AG20443 (cell line): ENCODE measurements at regions not wholly inside any gene's neighbourhood (a gene's known extent, or its start where the extent isn't known, plus 50 kb on each side); places are given as distances from the start of the nearest gene placed in this dataset.
"Not testable (repeated sequence)": the region's sequence is repeated elsewhere in the genome, so short reads cannot be mapped to it uniquely, and the experiment has no call there.

Source experiments
- DNase-seq: peaks from one replicate; pipeline ENCODE4 v3.0.0; 2012; ENCODE audit warnings: low spot score, mixed read lengths

GRCh38 chr6:130672153-130672552 lies 155.1 kb upstream of the SMLR1 start:
- no peak for DNase-seq

DNA sequence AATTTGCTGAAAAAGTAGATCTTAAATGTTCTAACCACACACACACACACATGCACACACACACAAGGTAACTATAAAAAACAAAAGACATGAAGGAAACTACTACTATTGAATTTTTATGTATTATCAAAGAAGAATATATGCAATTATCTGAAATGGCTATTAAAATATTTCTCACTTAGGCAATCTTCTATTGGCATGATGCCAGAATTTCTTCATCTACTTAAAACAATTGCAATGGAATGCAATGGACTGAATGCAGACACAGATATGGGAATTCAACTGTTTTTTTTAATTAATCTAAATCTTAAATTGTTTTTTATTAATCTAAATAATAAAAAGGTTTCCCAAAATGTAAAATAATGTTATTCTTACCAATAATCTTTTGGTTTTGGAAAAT lies 152.6 kb upstream of the SMLR1 start:
- DNase-seq = no peak

GRCh38 chr6:130675072-130675471 lies 152.1 kb upstream of the SMLR1 start:
- no peak for DNase-seq

DNA sequence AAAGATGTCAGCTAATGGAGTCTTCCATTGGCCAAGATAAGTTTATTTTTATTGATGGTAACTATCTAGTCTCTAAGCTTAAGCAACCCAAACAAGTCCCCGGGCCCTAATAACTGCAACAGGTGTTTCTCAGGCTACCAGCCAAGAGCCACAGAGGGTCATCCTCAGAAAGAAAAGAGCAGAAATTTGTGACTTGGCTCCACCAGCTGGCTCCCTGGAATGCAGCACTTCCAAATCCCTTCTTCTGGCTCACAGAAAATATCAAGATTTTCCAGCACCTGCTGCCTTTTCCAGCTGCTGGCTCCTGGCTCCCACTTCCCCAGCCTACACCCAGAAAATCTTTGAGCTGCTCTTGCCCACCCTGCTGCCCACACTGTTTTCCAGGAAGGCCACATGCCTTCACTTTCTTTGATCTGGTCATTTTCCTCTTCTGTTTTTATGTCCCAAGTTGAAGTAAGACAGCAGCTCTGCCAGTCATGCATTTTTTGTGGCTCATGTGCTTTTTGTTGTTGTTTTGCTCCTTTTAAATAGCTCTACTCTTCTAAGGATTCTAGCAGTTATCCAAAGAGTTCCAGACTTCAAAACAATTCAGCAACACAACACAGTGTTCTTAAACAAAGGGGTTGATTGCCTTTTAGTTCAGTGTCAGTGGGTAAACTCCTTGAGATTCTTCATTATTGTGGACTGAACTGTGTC lies 151.0 kb upstream of the SMLR1 start:
- no peak for DNase-seq

DNA sequence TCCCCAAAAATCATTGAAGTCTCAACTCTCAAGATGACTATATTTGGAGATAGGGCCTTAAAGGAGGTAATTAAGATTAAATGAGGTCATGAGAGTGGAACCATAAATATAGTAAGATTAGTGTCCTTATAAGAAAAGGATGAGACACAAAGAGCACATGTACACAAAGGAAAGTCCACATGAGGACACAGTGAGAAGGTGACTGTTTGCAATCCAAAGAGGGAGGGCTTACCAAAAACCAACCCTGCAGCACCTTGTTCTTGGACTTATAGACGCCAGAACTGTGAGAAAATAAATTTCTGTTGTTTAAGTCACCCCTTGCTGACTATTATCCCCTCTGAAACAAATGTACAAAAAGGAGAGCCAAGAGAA lies 150.4 kb upstream of the SMLR1 start:
- DNase-seq = no peak

DNA sequence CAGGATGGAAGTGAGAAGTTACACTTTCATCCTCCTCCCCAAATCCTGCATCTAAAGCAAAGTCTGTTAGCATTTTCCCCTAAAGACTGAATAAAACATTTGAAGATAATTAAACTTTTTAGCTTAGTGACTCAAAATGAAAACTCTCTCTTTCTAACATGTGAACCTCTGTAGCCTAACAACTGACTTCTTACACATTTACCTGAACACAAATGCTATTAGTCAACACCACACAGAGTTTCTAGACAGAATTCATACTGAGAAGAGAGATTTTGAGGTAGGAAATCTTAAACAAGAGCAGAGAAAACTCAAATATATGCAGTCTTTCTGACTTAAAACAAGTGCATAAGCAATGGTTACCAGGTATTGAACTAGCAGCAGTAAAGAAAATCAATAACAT lies 149.9 kb upstream of the SMLR1 start:
- DNase-seq = no peak

DNA sequence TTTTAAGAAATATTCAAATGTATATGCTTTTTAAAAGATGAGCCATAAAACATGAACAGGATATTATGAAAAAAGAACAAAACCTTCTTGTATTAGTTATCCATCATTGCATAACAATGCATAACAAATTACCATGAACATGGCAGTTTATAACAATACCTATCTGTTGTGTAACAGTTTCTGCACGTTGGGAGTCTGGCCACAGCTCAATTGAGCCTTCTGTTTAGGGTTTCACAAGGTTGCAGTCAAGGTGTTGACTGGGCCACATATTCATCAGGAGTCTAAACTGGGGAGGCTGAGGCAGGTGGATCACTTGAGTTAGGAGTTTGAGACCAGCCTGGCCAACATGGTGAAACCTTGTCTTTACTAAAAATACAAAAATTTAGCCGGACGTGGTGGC lies 149.4 kb upstream of the SMLR1 start:
- no peak for DNase-seq

- DNase-seq = no peak
These were observed 147.5 kb upstream of the SMLR1 start for GRCh38 chr6:130679684-130680083.

- peak; percentile 25 for DNase-seq
These were observed 147.1 kb upstream of the SMLR1 start for GRCh38 chr6:130680116-130680515.

DNA sequence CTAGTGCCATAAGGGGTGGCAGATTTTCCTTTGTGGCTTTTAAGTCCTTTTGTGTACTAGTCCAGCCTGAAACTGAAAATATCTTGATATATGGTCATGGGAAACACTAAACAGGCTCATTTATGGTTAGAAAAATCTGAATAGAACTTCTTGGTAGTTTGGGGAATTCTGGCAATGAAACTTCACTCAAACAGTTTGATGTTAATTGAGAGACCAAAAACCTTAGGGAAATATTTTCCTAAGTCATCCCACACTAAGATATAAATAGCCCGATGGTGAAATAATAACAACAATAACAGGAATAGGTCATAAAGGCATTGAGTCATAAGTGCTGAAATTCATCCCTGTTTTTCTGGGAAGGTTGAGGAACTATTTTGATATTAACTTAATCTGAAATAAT lies 146.2 kb upstream of the SMLR1 start:
- DNase-seq = peak; percentile 59

DNA sequence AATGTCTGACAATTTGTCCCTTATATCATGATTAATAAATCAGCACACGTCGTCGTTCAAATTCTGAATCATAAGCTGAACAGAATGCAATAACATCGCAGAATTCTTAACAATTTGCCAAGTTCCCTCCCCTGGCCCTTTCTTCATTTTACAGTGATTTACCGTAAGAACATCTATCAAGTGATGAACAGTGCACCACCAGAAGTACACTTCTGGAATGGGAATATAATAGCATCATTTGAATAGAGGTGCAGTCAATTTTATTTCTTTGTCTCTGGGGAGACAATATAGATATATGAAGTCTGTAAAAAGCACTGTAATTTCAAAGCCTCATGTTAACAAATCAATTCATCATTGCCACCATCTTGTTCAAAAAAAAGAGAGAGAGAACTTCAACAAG lies 145.1 kb upstream of the SMLR1 start:
- no peak for DNase-seq

DNA sequence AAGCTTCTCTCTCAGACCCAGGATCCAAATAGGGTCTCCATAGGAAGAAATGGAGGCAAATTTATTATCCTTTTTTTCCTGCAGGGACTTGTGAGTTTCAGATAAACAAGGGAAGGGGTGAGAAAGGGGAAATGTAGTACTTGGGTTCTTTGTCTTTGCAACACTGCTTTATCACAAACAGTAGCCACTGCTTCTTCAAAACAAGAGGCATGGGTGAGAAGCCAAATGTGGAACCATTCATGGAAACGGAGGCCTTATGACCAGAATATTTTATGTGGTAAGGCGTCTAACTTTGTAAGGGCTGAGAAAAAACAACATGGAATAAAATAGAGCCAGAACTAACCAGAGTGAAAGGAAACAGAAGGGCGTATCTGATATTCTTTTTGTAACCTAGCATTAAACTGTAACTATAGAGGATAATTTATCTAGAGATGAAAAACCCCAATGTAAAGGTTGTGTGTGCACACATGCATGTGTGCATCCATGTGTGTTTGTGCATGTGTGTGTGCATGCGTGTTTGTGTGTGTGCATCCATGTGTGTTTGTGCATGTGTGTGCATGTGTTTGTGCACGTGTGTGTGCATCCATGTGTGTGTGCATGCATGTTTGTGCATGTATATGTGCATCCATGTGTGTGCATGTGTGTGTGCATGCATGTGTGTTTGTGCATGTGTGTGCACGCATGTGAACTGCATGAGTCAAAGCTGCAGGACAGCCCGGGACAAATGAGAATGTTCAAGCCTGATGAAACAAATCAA lies 143.3 kb upstream of the SMLR1 start:
- no peak for DNase-seq

DNA sequence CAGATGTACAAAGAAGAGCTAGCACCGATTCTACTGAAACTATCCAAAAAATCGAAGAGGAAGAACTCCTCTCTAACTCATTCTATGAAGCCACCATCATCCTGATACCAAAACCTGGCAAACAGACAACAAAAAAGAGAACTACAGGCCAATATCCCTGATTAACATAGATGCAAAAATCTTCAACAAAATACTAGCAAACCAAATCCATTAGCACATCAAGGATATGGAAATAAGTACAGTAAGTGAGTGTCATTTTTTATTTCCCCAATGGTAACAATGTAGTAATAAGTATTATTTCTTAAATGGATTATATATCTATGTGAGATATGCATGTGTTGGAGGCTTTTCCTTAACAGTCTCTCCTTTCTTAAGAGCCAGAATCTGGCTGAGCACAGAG lies 134.5 kb upstream of the SMLR1 start:
- no peak for DNase-seq

DNA sequence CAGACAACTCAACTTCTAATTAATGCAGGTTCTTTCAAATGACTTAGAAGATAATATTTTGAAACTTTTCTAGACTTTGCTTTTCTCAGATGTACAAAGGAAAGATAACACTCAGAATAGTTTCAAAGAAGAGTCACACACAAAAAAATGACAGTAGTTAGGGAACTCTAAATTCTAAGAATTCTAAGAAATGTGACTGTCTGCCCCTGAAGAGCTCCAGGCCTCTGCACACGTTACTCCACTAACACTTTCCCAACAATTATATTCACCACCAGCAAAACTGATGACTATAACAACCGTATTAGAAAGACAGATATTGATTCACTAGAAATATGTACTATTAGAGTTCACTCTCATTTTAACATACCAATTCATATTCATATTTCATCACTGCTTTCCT lies 133.3 kb upstream of the SMLR1 start:
- DNase-seq = no peak

- no peak for DNase-seq
These were observed 132.6 kb upstream of the SMLR1 start for GRCh38 chr6:130694606-130695005.

DNA sequence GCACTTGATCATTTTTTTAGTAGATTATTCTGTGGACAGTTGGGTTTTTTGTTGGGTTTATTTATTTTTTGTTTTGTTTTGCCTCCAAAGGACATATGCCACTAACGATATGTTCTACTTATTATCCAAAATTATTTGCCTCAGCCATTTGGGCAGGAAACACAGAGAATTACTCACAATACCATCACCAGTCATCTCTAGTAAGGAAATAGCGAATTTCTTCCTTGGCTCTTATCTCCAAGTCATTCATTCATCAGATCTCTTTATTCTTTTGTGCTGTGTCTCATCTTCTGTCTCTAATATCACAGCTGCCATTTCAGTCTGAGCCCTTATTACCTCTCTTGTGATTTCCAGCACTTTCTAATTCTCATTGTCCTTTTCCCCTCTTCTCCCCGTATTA lies 130.4 kb upstream of the SMLR1 start:
- DNase-seq = no peak

DNA sequence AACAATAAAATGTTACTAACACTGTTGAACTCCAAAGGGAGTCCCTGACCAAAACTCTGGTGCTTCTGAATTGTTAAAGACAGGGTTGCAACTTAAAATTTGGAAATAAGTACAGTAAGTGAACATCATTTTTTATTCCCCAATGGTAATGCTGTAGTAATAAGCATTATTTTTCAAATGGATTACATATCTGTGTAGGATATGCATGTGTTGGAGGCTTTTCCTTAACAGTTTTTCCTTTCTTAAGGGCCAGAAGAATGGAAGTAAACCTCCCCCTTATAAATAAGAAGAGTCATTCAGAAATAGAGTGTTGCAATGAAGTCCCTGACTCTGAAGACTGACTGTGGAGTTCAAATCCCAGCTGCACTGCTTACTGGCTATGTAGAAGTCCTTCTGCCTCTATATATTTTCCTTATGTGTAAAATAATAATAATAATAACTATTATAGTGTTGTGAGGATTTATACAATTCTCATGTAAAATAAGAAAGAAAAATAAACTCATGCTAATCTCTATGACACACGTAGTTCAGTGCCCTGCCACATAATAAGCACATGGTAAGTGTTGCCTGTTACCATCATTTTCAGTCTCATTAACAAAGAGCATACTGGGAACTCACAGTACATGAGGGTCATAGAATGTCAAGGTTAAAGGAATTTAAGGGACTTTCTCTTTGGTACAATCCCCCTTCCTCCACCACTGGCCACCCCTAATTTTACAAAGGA lies 129.8 kb upstream of the SMLR1 start:
- DNase-seq = no peak

DNA sequence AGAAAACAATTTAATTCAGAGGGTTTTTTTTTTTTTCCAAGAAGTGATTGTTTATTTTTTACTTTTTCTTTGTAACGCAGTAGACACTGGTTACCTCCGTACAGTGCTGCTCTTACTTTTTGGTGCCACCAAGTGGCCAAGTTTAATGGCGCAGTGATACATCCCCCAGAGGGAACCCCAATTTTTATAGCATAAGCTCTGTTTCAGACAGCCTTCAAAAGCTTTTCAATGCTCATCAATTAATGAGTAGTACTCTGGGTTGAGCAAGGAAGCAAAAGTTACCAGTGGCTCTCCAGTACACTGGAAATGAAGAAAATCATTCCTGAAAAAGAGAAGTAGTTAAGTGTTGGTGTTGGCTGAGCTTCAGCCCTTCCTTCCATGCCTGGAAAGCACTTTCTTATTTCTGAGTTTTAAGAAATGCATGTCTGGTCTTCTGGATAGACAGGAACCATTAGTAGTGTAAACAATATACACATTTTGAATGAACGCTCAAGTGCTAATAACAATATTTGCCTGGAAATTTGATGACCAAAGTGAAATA lies 129.1 kb upstream of the SMLR1 start:
- DNase-seq = peak; percentile 78

- no peak for DNase-seq
These were observed 127.5 kb upstream of the SMLR1 start for GRCh38 chr6:130699742-130700141.

DNA sequence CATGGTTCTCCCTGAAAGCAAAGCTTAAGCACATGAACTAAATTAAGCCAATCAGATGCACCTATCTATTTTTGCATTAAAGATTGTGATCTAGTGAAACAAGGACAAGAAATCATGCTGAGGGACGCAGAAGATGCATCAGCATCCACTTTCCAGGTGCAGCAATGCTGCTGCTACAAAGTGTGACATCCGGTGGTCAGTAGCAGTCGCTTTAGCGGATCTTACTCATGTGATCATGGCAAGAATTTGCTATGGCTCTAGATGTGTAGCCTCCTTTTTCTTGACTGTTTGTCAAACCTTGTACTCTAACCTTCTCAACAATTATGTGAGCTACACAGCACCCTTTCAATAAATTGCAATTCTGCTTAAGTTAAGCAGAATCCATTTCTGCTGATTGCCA lies 126.8 kb upstream of the SMLR1 start:
- no peak for DNase-seq

DNA sequence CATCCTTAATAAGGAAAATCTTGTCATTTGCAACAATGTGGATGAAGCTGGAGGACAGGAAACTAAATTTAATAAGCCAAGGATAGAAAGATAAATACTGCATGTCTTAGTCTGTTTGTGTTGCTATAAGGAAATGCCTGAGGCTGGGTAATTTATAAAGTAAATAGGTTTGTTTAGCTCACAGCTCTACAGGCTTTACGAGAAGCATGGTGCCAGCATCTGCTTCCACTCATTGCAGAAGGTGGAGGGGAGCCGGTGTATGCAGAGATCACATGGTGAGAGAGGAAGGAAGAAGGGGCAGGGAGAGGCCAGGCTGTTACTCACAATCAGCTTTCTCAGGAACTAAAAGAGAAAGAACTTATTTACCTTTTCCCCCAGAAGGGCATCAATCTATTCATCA lies 118.9 kb upstream of the SMLR1 start:
- no peak for DNase-seq

- DNase-seq = not testable (repeated sequence)
These were observed 115.6 kb upstream of the SMLR1 start for GRCh38 chr6:130711641-130712040.

DNA sequence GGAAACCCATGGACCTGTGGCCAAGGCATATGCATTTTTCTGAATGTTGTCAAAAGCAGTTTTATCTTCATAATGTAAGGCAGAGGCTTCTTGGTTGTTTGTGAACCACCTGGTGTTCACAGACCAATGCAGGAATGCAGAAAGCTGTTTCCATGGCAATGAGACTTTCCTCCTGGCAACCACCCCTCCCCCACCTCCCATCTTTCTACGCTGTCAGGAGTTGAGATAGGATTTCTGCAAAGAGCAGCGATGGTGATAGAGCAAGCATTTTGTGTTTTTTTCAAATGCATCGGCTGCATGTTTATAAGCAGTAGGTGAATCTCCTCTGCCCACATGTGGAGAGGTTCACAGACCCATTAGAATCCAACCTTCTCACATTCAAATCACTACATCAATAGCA lies 114.1 kb upstream of the SMLR1 start:
- no peak for DNase-seq
